SJCRH30 (cell line): ENCODE measurements at regions not wholly inside any gene's neighbourhood (a gene's known extent, or its start where the extent isn't known, plus 50 kb on each side); places are given as distances from the start of the nearest gene placed in this dataset.

Experiments used
- DNase-seq, 2 experiments: peaks; one replicate each; pipeline ENCODE4 v3.0.0-alpha.2; 2015 to 2020
- H3K27ac ChIP-seq: fragments of 250-450 bp; sonication (Bioruptor Pico); 2 replicates; pipeline ENCODE4 v1.5.1; 2020; ENCODE audit warnings: mild to moderate bottlenecking, moderate library complexity
- H3K27me3 ChIP-seq: fragments of 250-450 bp; sonication (Bioruptor Pico); 2 replicates; pipeline ENCODE4 v1.5.1; 2020; ENCODE audit warnings: mild to moderate bottlenecking, moderate library complexity
- H3K36me3 ChIP-seq: fragments of 250-450 bp; sonication (Bioruptor Pico); 2 replicates; pipeline ENCODE4 v1.5.1; 2020; ENCODE audit warnings: mild to moderate bottlenecking, moderate library complexity
- H3K4me1 ChIP-seq: fragments of 250-450 bp; sonication (Bioruptor Pico); 2 replicates; pipeline ENCODE4 v1.5.1; 2020; ENCODE audit warnings: mild to moderate bottlenecking, moderate library complexity
- H3K4me3 ChIP-seq: fragments of 250-450 bp; sonication (Bioruptor Pico); 2 replicates; pipeline ENCODE4 v1.5.1; 2020; ENCODE audit warnings: mild to moderate bottlenecking, moderate library complexity
- H3K9me3 ChIP-seq: fragments of 250-450 bp; sonication (Bioruptor Pico); replicated peaks from 2 replicates; pipeline ENCODE4 v1.5.1; 2020; ENCODE audit warnings: mild to moderate bottlenecking, moderate library complexity

GRCh38 chrX:9252182-9252581 is 212.7 kb upstream of the TBL1X start:
- Histone ChIP-seq H3K9me3 (no peaks in the 10 kb centered on the region), H3K27me3 (no peaks in the 10 kb centered on the region), H3K36me3 (no peaks in the 10 kb centered on the region), H3K27ac (no peak overlapping the region), H3K4me1 (no peaks in the 10 kb centered on the region), H3K4me3 (no peak overlapping the region)
- DNase-seq, result no peak

GRCh38 chrX:9253211-9253610 is 211.6 kb upstream of the TBL1X start:
- DNase-seq, result no peak
- H3K9me3 ChIP-seq, result no peaks in the 10 kb centered on the region
- H3K4me1 ChIP-seq, result no peaks in the 10 kb centered on the region
- no peaks in the 10 kb centered on the region for H3K27me3 ChIP-seq
- no peak overlapping the region for H3K4me3 ChIP-seq
- no peaks in the 10 kb centered on the region for H3K36me3 ChIP-seq
- H3K27ac ChIP-seq, result no peak overlapping the region

- Histone ChIP-seq H3K9me3 (no peaks in the 10 kb centered on the region), H3K27ac (no peak overlapping the region), H3K4me3 (no peak overlapping the region), H3K27me3 (no peaks in the 10 kb centered on the region), H3K36me3 (no peaks in the 10 kb centered on the region), H3K4me1 (no peaks in the 10 kb centered on the region)
- DNase-seq, result no peak
Measured at GRCh38 chrX:9257718-9258420, 207.0 kb upstream of the TBL1X start.

- Histone ChIP-seq H3K9me3 (no peaks in the 10 kb centered on the region), H3K27me3 (no peaks in the 10 kb centered on the region), H3K4me3 (no peak overlapping the region), H3K36me3 (no peaks in the 10 kb centered on the region), H3K4me1 (no peaks in the 10 kb centered on the region), H3K27ac (no peak overlapping the region)
- no peak for DNase-seq
Measured at GRCh38 chrX:9258421-9259104, 206.3 kb upstream of the TBL1X start.

GRCh38 chrX:9260603-9261002 is 204.3 kb upstream of the TBL1X start:
- no peaks in the 10 kb centered on the region for H3K36me3 ChIP-seq

GRCh38 chrX:9267415-9267814 is 197.4 kb upstream of the TBL1X start:
- H3K4me1 ChIP-seq, result no peaks in the 10 kb centered on the region
- no peaks in the 10 kb centered on the region for H3K9me3 ChIP-seq
- no peak overlapping the region for H3K4me3 ChIP-seq
- DNase-seq, result no peak
- no peaks in the 10 kb centered on the region for H3K27me3 ChIP-seq
- no peak overlapping the region for H3K27ac ChIP-seq
- no peaks in the 10 kb centered on the region for H3K36me3 ChIP-seq

More at GRCh38 chrX:9260603-9261002, 204.3 kb upstream of the TBL1X start:
- no peak for DNase-seq
- Histone ChIP-seq H3K4me3 (no peak overlapping the region), H3K27ac (no peak overlapping the region), H3K27me3 (no peaks in the 10 kb centered on the region), H3K9me3 (no peaks in the 10 kb centered on the region), H3K4me1 (no peaks in the 10 kb centered on the region)

GRCh38 chrX:9269134-9269533 is 195.7 kb upstream of the TBL1X start:
- no peaks in the 10 kb centered on the region for H3K4me1 ChIP-seq
- no peaks in the 10 kb centered on the region for H3K27me3 ChIP-seq
- no peaks in the 10 kb centered on the region for H3K36me3 ChIP-seq
- no peak overlapping the region for H3K27ac ChIP-seq
- no peak for DNase-seq
- H3K9me3 ChIP-seq, result no peaks in the 10 kb centered on the region
- no peak overlapping the region for H3K4me3 ChIP-seq

GRCh38 chrX:9271789-9272525 is 192.9 kb upstream of the TBL1X start:
- DNase-seq, result no peak
- Histone ChIP-seq H3K4me1 (no peaks in the 10 kb centered on the region), H3K27ac (no peak overlapping the region), H3K36me3 (no peaks in the 10 kb centered on the region), H3K27me3 (no peaks in the 10 kb centered on the region), H3K4me3 (no peak overlapping the region), H3K9me3 (no peaks in the 10 kb centered on the region)

GRCh38 chrX:9273744-9274143 is 191.1 kb upstream of the TBL1X start:
- H3K36me3 ChIP-seq, result no peaks in the 10 kb centered on the region
- no peak overlapping the region for H3K4me3 ChIP-seq
- no peak for DNase-seq
- H3K27me3 ChIP-seq, result no peaks in the 10 kb centered on the region
- no peaks in the 10 kb centered on the region for H3K4me1 ChIP-seq
- no peak overlapping the region for H3K27ac ChIP-seq
- no peaks in the 10 kb centered on the region for H3K9me3 ChIP-seq

GRCh38 chrX:9278475-9279233 is 186.2 kb upstream of the TBL1X start:
- Histone ChIP-seq H3K27me3 (no peaks in the 10 kb centered on the region), H3K36me3 (no peaks in the 10 kb centered on the region), H3K27ac (no peak overlapping the region), H3K4me3 (no peak overlapping the region), H3K4me1 (no peaks in the 10 kb centered on the region), H3K9me3 (no peaks in the 10 kb centered on the region)
- peak in 1 of 2 experiments; percentile 6 for DNase-seq

- no peak for DNase-seq
- Histone ChIP-seq H3K4me1 (no peaks in the 10 kb centered on the region), H3K27me3 (no peaks in the 10 kb centered on the region), H3K27ac (no peak overlapping the region), H3K9me3 (no peaks in the 10 kb centered on the region), H3K4me3 (no peak overlapping the region), H3K36me3 (no peaks in the 10 kb centered on the region)
Measured at GRCh38 chrX:9279234-9279544, 185.7 kb upstream of the TBL1X start.

GRCh38 chrX:9280831-9281230 is 184.0 kb upstream of the TBL1X start:
- Histone ChIP-seq H3K27me3 (no peaks in the 10 kb centered on the region), H3K27ac (no peak overlapping the region), H3K36me3 (no peaks in the 10 kb centered on the region), H3K9me3 (no peaks in the 10 kb centered on the region), H3K4me1 (no peaks in the 10 kb centered on the region), H3K4me3 (no peak overlapping the region)
- DNase-seq, result no peak

GRCh38 chrX:9282325-9282724 is 182.5 kb upstream of the TBL1X start:
- no peaks in the 10 kb centered on the region for H3K4me1 ChIP-seq
- no peak overlapping the region for H3K4me3 ChIP-seq
- H3K36me3 ChIP-seq, result no peaks in the 10 kb centered on the region
- no peak for DNase-seq
- H3K27ac ChIP-seq, result no peak overlapping the region
- H3K27me3 ChIP-seq, result no peaks in the 10 kb centered on the region
- no peaks in the 10 kb centered on the region for H3K9me3 ChIP-seq

- DNase-seq, result no peak
Measured at GRCh38 chrX:9285342-9285771, 179.5 kb upstream of the TBL1X start.

GRCh38 chrX:9286234-9286633 is 178.6 kb upstream of the TBL1X start:
- Histone ChIP-seq H3K4me1 (no peaks in the 10 kb centered on the region), H3K9me3 (no peaks in the 10 kb centered on the region), H3K27me3 (no peaks in the 10 kb centered on the region), H3K4me3 (no peak overlapping the region), H3K36me3 (no peaks in the 10 kb centered on the region), H3K27ac (no peak overlapping the region)
- DNase-seq, result no peak

More at GRCh38 chrX:9285342-9285771, 179.5 kb upstream of the TBL1X start:
- Histone ChIP-seq H3K4me3 (no peak overlapping the region), H3K27me3 (no peaks in the 10 kb centered on the region), H3K4me1 (no peaks in the 10 kb centered on the region), H3K27ac (no peak overlapping the region), H3K9me3 (no peaks in the 10 kb centered on the region), H3K36me3 (no peaks in the 10 kb centered on the region)
